ENCODE measurements at regions not wholly inside any gene's neighbourhood (a gene's known extent, or its start where the extent isn't known, plus 50 kb on each side); places are given as distances from the start of the nearest gene placed in this dataset.

DNA sequence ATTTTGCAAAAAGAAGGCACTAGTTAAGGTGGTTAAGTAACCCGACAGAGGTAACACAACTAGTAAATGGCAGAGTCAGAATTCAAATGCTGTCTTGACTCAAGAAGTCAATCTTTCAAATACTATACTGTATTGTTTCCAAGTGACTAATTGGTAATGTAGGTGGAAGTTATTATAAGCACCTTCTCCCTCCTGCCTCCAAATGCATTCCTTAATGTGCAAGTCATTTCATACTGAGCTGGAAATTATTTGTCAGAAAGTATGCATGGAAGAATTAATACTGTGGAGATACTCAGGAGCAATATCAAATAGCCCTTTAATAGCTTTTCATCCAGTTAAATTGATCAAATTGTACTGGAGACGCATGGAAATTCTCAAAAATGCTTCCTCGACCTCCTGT, 579.1 kb downstream of the DOK5 start:
- Histone ChIP-seq H3K36me3 (ENCODE audit: insufficient read depth, low read length) (no peaks in the 10 kb centered on the region), H3K9me3 (ENCODE audit: control insufficient read depth in 1 of 2, low read length in 2 of 2) (no peaks in the 10 kb centered on the region), H3K4me3 (ENCODE audit: low read length in 2 of 2) (no peak overlapping the region), H3K27ac (ENCODE audit: low read depth, low read length) (no peak overlapping the region), H3K4me1 (ENCODE audit: insufficient read depth, low read length) (no peaks in the 10 kb centered on the region), H3K27me3 (ENCODE audit: insufficient read depth, low read length) (no peaks in the 10 kb centered on the region)
- DNase-seq: no peak
- Mint-ChIP-seq H3K27me3 (peaks cover 0 to 2% of the 10 kb centered on the region in 2 donors), H3K27ac (no peak overlapping the region), H3K36me3 (no peaks in the 10 kb centered on the region), H3K4me3 (no peak overlapping the region), H3K9me3 (peaks cover 0 to 7% (median 4%) of the 10 kb centered on the region in 8 donors), H3K4me1 (no peaks in the 10 kb centered on the region)
- intact Hi-C loops (cut with micrococcal nuclease): no loop called here
- ChIA-PET POLR2A (ENCODE audit: partially characterized antibody) (no interaction called here), CTCF (ENCODE audit: partially characterized antibody) (no interaction called here)

GRCh38 chr20:55053389-55053788, 578.0 kb downstream of the DOK5 start:
- peaks cover 0 to 2% of the 10 kb centered on the region in 2 donors for H3K27me3 Mint-ChIP-seq
- H3K27ac Mint-ChIP-seq: no peak overlapping the region
- no peaks in the 10 kb centered on the region for H3K4me1 Mint-ChIP-seq
- H3K9me3 ChIP-seq (ENCODE audit: control insufficient read depth in 1 of 2, low read length in 2 of 2): no peaks in the 10 kb centered on the region
- no peaks in the 10 kb centered on the region for H3K36me3 ChIP-seq (ENCODE audit: insufficient read depth, low read length)
- peaks cover 0 to 7% (median 4%) of the 10 kb centered on the region in 8 donors for H3K9me3 Mint-ChIP-seq
- H3K4me3 ChIP-seq (ENCODE audit: low read length in 2 of 2): no peak overlapping the region
- H3K27me3 ChIP-seq (ENCODE audit: insufficient read depth, low read length): no peaks in the 10 kb centered on the region
- ChIA-PET POLR2A (ENCODE audit: partially characterized antibody) (no interaction called here), CTCF (ENCODE audit: partially characterized antibody) (no interaction called here)
- H3K4me3 Mint-ChIP-seq: no peak overlapping the region
- no peak for DNase-seq
- no peaks in the 10 kb centered on the region for H3K36me3 Mint-ChIP-seq
- no peaks in the 10 kb centered on the region for H3K4me1 ChIP-seq (ENCODE audit: insufficient read depth, low read length)
- H3K27ac ChIP-seq (ENCODE audit: low read depth, low read length): no peak overlapping the region
- intact Hi-C loops (cut with micrococcal nuclease): no loop called here

GRCh38 chr20:55052459-55052858, 577.1 kb downstream of the DOK5 start:
- H3K4me3 ChIP-seq (ENCODE audit: low read length in 2 of 2): no peak overlapping the region
- no peak for DNase-seq
- peaks cover 0 to 2% of the 10 kb centered on the region in 2 donors for H3K27me3 Mint-ChIP-seq
- no peaks in the 10 kb centered on the region for H3K4me1 ChIP-seq (ENCODE audit: insufficient read depth, low read length)
- H3K27ac Mint-ChIP-seq: no peak overlapping the region
- ChIA-PET CTCF (ENCODE audit: partially characterized antibody) (no interaction called here), POLR2A (ENCODE audit: partially characterized antibody) (no interaction called here)
- no peaks in the 10 kb centered on the region for H3K36me3 ChIP-seq (ENCODE audit: insufficient read depth, low read length)
- H3K27me3 ChIP-seq (ENCODE audit: insufficient read depth, low read length): no peaks in the 10 kb centered on the region
- H3K27ac ChIP-seq (ENCODE audit: low read depth, low read length): no peak overlapping the region
- H3K4me3 Mint-ChIP-seq: no peak overlapping the region
- no peaks in the 10 kb centered on the region for H3K9me3 ChIP-seq (ENCODE audit: control insufficient read depth in 1 of 2, low read length in 2 of 2)
- intact Hi-C loops (cut with micrococcal nuclease): no loop called here
- H3K36me3 Mint-ChIP-seq: no peaks in the 10 kb centered on the region
- H3K4me1 Mint-ChIP-seq: no peaks in the 10 kb centered on the region
- peaks cover 0 to 7% (median 4%) of the 10 kb centered on the region in 8 donors for H3K9me3 Mint-ChIP-seq

DNA sequence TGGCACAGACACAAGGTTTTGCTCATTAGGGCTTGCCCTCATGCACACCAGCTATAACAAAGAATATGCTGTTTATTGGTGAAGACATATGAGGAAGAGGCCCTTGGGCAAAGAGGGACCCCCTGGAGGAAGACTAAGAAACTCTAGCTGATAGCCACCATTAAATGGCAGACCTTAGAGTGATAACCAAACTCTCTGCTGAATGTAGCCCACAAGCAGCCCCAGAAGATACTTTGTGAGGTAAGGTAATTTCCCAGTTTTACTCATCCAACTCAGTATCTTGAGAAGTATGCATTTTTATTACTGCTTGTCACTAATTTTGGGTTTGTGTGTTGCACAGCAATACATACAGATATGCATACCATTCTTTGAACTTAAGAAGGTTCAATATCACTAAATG, 563.3 kb downstream of the DOK5 start:
- DNase-seq: no peak
- Mint-ChIP-seq H3K4me3 (no peak overlapping the region), H3K27me3 (no peaks in the 10 kb centered on the region), H3K9me3 (peaks cover 0 to 13% (median 5%) of the 10 kb centered on the region in 8 donors), H3K36me3 (no peaks in the 10 kb centered on the region), H3K27ac (no peak overlapping the region), H3K4me1 (no peaks in the 10 kb centered on the region)
- no peak overlapping the region for H3K4me3 ChIP-seq (ENCODE audit: low read length in 2 of 2)
- H3K27ac ChIP-seq (ENCODE audit: low read depth, low read length): no peak overlapping the region
- H3K4me1 ChIP-seq (ENCODE audit: insufficient read depth, low read length): no peaks in the 10 kb centered on the region
- POLR2A ChIA-PET (ENCODE audit: partially characterized antibody): no interaction called here
- intact Hi-C loops (cut with micrococcal nuclease): no loop called here
- H3K27me3 ChIP-seq (ENCODE audit: insufficient read depth, low read length): no peaks in the 10 kb centered on the region
- H3K36me3 ChIP-seq (ENCODE audit: insufficient read depth, low read length): no peaks in the 10 kb centered on the region
- no peaks in the 10 kb centered on the region for H3K9me3 ChIP-seq (ENCODE audit: control insufficient read depth in 1 of 2, low read length in 2 of 2)
- CTCF ChIA-PET (ENCODE audit: partially characterized antibody): no interaction called here

DNA sequence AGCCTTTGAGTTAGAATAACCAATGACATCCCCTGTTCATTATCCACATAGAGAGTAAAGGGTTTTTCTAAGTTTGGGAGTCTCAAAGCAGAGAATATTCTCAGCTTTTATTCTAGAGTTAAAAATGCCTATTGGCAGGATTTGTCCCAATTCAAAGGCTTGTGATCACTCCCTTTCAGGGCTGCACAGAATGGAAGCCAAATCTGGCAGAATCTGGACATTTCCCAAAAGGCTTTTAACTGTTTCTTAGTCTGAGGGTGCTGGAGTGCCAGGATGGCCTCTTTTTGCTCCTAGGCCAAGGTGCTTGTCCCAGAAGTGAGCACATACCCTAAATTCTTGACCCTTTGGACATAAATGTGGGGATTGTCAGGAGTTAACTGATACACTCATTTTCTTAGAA, 556.6 kb downstream of the DOK5 start:
- Histone ChIP-seq H3K27ac (ENCODE audit: low read depth, low read length) (no peak overlapping the region), H3K4me3 (ENCODE audit: low read length in 2 of 2) (no peak overlapping the region), H3K4me1 (ENCODE audit: insufficient read depth, low read length) (no peaks in the 10 kb centered on the region), H3K27me3 (ENCODE audit: insufficient read depth, low read length) (no peaks in the 10 kb centered on the region), H3K9me3 (ENCODE audit: control insufficient read depth in 1 of 2, low read length in 2 of 2) (no peaks in the 10 kb centered on the region), H3K36me3 (ENCODE audit: insufficient read depth, low read length) (no peaks in the 10 kb centered on the region)
- Mint-ChIP-seq H3K36me3 (no peaks in the 10 kb centered on the region), H3K27ac (no peak overlapping the region), H3K4me1 (no peaks in the 10 kb centered on the region), H3K9me3 (peaks cover 0 to 14% (median 7%) of the 10 kb centered on the region in 8 donors), H3K4me3 (no peak overlapping the region), H3K27me3 (no peaks in the 10 kb centered on the region)
- ChIA-PET CTCF (ENCODE audit: partially characterized antibody) (no interaction called here), POLR2A (ENCODE audit: partially characterized antibody) (no interaction called here)
- intact Hi-C loops (cut with micrococcal nuclease): no loop called here
- no peak for DNase-seq

DNA sequence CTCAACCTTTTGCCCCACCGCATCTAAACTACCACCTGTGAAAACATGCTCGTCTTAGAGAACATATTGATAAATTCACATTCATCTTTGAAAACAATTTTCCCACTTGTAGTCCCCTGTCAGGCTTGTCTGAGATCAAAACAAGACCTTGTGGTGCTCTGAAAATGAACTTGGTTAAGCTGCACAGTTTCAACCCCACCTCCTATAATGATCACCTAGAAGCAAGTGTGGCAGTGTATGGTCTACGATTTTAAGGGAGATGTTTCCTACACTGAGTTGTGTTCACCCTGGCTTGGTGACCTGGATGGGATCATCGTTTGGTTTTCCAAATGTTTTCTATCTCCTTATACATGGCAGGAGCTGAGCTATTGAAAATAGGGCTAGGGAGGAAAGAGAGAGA, 539.4 kb downstream of the DOK5 start:
- CTCF ChIA-PET (ENCODE audit: partially characterized antibody): no interaction called here
- no peaks in the 10 kb centered on the region for H3K9me3 ChIP-seq (ENCODE audit: control insufficient read depth in 1 of 2, low read length in 2 of 2)
- POLR2A ChIA-PET (ENCODE audit: partially characterized antibody): no interaction called here
- Mint-ChIP-seq H3K27me3 (no peaks in the 10 kb centered on the region), H3K36me3 (no peaks in the 10 kb centered on the region), H3K27ac (no peak overlapping the region), H3K4me3 (no peak overlapping the region), H3K9me3 (peaks cover 0 to 4% (median 0%) of the 10 kb centered on the region in 8 donors), H3K4me1 (no peaks in the 10 kb centered on the region)
- intact Hi-C loops (cut with micrococcal nuclease): no loop called here
- H3K36me3 ChIP-seq (ENCODE audit: insufficient read depth, low read length): no peaks in the 10 kb centered on the region
- H3K4me1 ChIP-seq (ENCODE audit: insufficient read depth, low read length): no peaks in the 10 kb centered on the region
- H3K27me3 ChIP-seq (ENCODE audit: insufficient read depth, low read length): no peaks in the 10 kb centered on the region
- no peak for DNase-seq
- H3K27ac ChIP-seq (ENCODE audit: low read depth, low read length): no peak overlapping the region
- no peak overlapping the region for H3K4me3 ChIP-seq (ENCODE audit: low read length in 2 of 2)

- Histone ChIP-seq H3K4me3 (ENCODE audit: low read length in 2 of 2) (no peak overlapping the region), H3K4me1 (ENCODE audit: insufficient read depth, low read length) (no peaks in the 10 kb centered on the region), H3K9me3 (ENCODE audit: control insufficient read depth in 1 of 2, low read length in 2 of 2) (no peaks in the 10 kb centered on the region), H3K27me3 (ENCODE audit: insufficient read depth, low read length) (no peaks in the 10 kb centered on the region), H3K27ac (ENCODE audit: low read depth, low read length) (no peak overlapping the region), H3K36me3 (ENCODE audit: insufficient read depth, low read length) (no peaks in the 10 kb centered on the region)
- ChIA-PET CTCF (ENCODE audit: partially characterized antibody) (no interaction called here), POLR2A (ENCODE audit: partially characterized antibody) (no interaction called here)
- intact Hi-C loops (cut with micrococcal nuclease): no loop called here
- H3K4me1 Mint-ChIP-seq: no peaks in the 10 kb centered on the region
- no peak overlapping the region for H3K27ac Mint-ChIP-seq
- H3K9me3 Mint-ChIP-seq: peaks cover 0 to 3% (median under 1%) of the 10 kb centered on the region in 8 donors
- no peaks in the 10 kb centered on the region for H3K36me3 Mint-ChIP-seq
- no peaks in the 10 kb centered on the region for H3K27me3 Mint-ChIP-seq
- no peak for DNase-seq
- H3K4me3 Mint-ChIP-seq: no peak overlapping the region
Measured at GRCh38 chr20:55010761-55011160, 535.4 kb downstream of the DOK5 start.

DNA sequence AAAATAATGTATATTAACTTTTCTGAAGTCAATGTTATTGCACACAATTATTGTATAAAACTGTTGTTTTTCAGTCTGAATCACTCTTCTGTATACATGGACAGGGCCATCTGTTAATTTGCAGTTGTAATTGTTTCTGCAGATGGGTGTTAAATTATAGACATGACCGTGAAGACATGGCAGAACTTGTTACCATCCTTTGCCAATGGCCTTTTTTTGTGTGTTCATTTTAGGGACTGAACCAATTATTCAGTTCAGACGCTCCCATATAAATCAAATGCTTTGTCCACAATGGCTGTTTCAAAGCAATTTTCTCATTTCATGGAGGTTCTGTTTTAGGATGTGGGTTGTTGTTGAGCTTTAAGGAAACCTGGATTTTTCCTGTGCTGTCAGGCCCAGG, 533.7 kb downstream of the DOK5 start:
- no peak overlapping the region for H3K27ac ChIP-seq (ENCODE audit: low read depth, low read length)
- no peak overlapping the region for H3K4me3 ChIP-seq (ENCODE audit: low read length in 2 of 2)
- POLR2A ChIA-PET (ENCODE audit: partially characterized antibody): no interaction called here
- no peaks in the 10 kb centered on the region for H3K36me3 ChIP-seq (ENCODE audit: insufficient read depth, low read length)
- H3K4me1 ChIP-seq (ENCODE audit: insufficient read depth, low read length): no peaks in the 10 kb centered on the region
- H3K27me3 ChIP-seq (ENCODE audit: insufficient read depth, low read length): no peaks in the 10 kb centered on the region
- intact Hi-C loops (cut with micrococcal nuclease): no loop called here
- Mint-ChIP-seq H3K36me3 (no peaks in the 10 kb centered on the region), H3K4me1 (no peaks in the 10 kb centered on the region), H3K9me3 (peaks cover 0 to 6% (median 3%) of the 10 kb centered on the region in 8 donors), H3K27ac (no peak overlapping the region), H3K27me3 (no peaks in the 10 kb centered on the region), H3K4me3 (no peak overlapping the region)
- no peaks in the 10 kb centered on the region for H3K9me3 ChIP-seq (ENCODE audit: control insufficient read depth in 1 of 2, low read length in 2 of 2)
- CTCF ChIA-PET (ENCODE audit: partially characterized antibody): no interaction called here
- no peak for DNase-seq
